ENCODE measurements at regions not wholly inside any gene's neighbourhood (a gene's known extent, or its start where the extent isn't known, plus 50 kb on each side); places are given as distances from the start of the nearest gene placed in this dataset.

- H3K4me1 ChIP-seq: no peaks in the 10 kb centered on the region
- no peak for DNase-seq
- no peaks in the 10 kb centered on the region for H3K9me3 ChIP-seq
- no peaks in the 10 kb centered on the region for H3K27me3 ChIP-seq
- TF ChIP-seq, protein P1, sequence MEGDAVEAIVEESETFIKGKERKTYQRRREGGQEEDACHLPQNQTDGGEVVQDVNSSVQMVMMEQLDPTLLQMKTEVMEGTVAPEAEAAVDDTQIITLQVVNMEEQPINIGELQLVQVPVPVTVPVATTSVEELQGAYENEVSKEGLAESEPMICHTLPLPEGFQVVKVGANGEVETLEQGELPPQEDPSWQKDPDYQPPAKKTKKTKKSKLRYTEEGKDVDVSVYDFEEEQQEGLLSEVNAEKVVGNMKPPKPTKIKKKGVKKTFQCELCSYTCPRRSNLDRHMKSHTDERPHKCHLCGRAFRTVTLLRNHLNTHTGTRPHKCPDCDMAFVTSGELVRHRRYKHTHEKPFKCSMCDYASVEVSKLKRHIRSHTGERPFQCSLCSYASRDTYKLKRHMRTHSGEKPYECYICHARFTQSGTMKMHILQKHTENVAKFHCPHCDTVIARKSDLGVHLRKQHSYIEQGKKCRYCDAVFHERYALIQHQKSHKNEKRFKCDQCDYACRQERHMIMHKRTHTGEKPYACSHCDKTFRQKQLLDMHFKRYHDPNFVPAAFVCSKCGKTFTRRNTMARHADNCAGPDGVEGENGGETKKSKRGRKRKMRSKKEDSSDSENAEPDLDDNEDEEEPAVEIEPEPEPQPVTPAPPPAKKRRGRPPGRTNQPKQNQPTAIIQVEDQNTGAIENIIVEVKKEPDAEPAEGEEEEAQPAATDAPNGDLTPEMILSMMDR (IDR thresholded peaks at IDR 0.05; ENCODE audit: low read depth, low read length): no peak
- H3K36me3 ChIP-seq: no peaks in the 10 kb centered on the region
- no peak overlapping the region for H3K4me3 ChIP-seq (ENCODE audit: low read depth, low read length)
These were observed 1310.2 kb downstream of the PCDH7 start for GRCh38 chr4:32030406-32030805.

DNA sequence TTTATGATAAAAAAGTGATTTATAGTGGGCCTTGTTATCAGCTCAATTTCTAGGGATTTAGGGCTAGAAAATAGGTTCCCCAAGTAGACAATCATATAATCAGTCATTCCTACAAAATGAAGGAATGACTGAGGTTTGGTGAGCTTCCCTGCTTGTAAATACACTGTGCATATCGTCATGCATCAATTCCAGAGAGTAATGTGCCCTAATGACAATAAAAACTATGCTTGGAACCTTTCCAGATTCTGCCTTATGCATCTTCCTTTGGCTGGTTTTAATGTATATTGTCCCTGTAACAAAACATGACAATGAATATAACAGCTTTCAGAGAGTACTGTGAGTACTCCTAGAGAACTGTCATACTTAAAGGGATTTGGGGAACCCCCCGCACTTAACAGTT, 1310.9 kb downstream of the PCDH7 start:
- DNase-seq: no peak
- Histone ChIP-seq H3K4me1 (no peaks in the 10 kb centered on the region), H3K27me3 (no peaks in the 10 kb centered on the region), H3K9me3 (no peaks in the 10 kb centered on the region), H3K36me3 (no peaks in the 10 kb centered on the region), H3K4me3 (ENCODE audit: low read depth, low read length) (no peak overlapping the region)
- TF ChIP-seq, protein P1 (IDR thresholded peaks at IDR 0.05; ENCODE audit: low read depth, low read length): no peak

DNA sequence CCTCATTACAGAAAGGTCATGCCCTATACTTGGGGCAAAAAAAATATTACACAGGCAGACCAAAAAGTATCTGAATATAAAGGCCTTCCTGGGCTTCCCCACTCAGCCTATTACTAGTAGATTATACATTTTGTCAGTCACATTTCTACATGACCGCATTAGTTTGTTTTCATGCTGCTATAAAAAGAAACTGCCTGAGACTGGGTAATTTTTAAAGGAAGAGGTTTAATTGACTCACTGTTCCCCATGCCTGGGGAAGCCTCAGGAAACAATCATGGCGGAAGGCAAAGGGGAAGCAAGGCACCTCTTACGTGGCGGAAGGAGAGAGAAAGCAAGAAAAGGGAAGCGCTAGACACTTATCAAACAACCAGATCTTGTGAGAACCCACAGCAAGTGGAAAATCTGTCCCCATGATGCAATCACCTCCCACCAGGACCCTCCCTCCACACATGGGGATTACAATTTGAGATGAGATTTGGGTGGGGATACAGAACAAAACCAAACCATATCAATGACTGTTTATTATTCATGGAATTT, 1312.0 kb downstream of the PCDH7 start:
- no peak for DNase-seq
- TF ChIP-seq, protein P1 (IDR thresholded peaks at IDR 0.05; ENCODE audit: low read depth, low read length): no peak
- no peaks in the 10 kb centered on the region for H3K27me3 ChIP-seq
- H3K36me3 ChIP-seq: no peaks in the 10 kb centered on the region
- H3K9me3 ChIP-seq: no peaks in the 10 kb centered on the region
- no peaks in the 10 kb centered on the region for H3K4me1 ChIP-seq
- no peak overlapping the region for H3K4me3 ChIP-seq (ENCODE audit: low read depth, low read length)

GRCh38 chr4:32037399-32037798, 1317.2 kb downstream of the PCDH7 start:
- DNase-seq: no peak
- H3K4me1 ChIP-seq: no peaks in the 10 kb centered on the region
- no peaks in the 10 kb centered on the region for H3K27me3 ChIP-seq
- H3K36me3 ChIP-seq: no peaks in the 10 kb centered on the region
- TF ChIP-seq, protein P1 (IDR thresholded peaks at IDR 0.05; ENCODE audit: low read depth, low read length): no peak
- H3K4me3 ChIP-seq (ENCODE audit: low read depth, low read length): no peak overlapping the region
- no peaks in the 10 kb centered on the region for H3K9me3 ChIP-seq

GRCh38 chr4:32042486-32043247, 1322.5 kb downstream of the PCDH7 start:
- Histone ChIP-seq H3K36me3 (no peaks in the 10 kb centered on the region), H3K4me1 (no peaks in the 10 kb centered on the region), H3K4me3 (ENCODE audit: low read depth, low read length) (no peak overlapping the region), H3K27me3 (no peaks in the 10 kb centered on the region), H3K9me3 (no peaks in the 10 kb centered on the region)
- TF ChIP-seq, protein P1 (IDR thresholded peaks at IDR 0.05; ENCODE audit: low read depth, low read length): no peak; the same call in 1 of the 2 replicates
- no peak for DNase-seq

- Histone ChIP-seq H3K27me3 (no peaks in the 10 kb centered on the region), H3K36me3 (no peaks in the 10 kb centered on the region)
These were observed 1323.1 kb downstream of the PCDH7 start for GRCh38 chr4:32043248-32043633.

More at GRCh38 chr4:32043248-32043633, 1323.1 kb downstream of the PCDH7 start:
- TF ChIP-seq, protein P1 (IDR thresholded peaks at IDR 0.05; ENCODE audit: low read depth, low read length): no peak
- DNase-seq: no peak
- H3K9me3 ChIP-seq: no peaks in the 10 kb centered on the region
- no peaks in the 10 kb centered on the region for H3K4me1 ChIP-seq
- H3K4me3 ChIP-seq (ENCODE audit: low read depth, low read length): no peak overlapping the region

Measured in BE2C (cell line).